HepG2 (cell line): ENCODE measurements at regions not wholly inside any gene's neighbourhood (a gene's known extent, or its start where the extent isn't known, plus 50 kb on each side); places are given as distances from the start of the nearest gene placed in this dataset.

Experiments
- FOXA1 ChIP-seq, 2 experiments: fragments of 450-650 bp in 1 of 2; sonication (generic) in 1 of 2; formaldehyde crosslinking in 1 of 2; IDR thresholded peaks; 2 replicates each; pipeline versions ENCODE4 v1.4.0 to v1.6.1; 2016 to 2020; ENCODE audit warnings: missing genetic modification reagents in 1 of 2
- GABPA ChIP-seq, 2 experiments: IDR thresholded peaks; 2 replicates each; pipeline ENCODE4 v1.6.1; 2011 to 2016; ENCODE audit warnings: low read depth in 2 of 2, low read length in 1 of 2, missing biosample characterization in 1 of 2, missing genetic modification characterization in 1 of 2
- LCORL ChIP-seq, 2 experiments: fragments of 450-650 bp in 1 of 2; sonication (generic) in 1 of 2; formaldehyde crosslinking in 1 of 2; IDR thresholded peaks; 2 replicates each; pipeline versions ENCODE4 v1.5.0 to v1.6.1; 2017 to 2020; ENCODE audit warnings: antibody characterized with exemption in 1 of 2, missing genetic modification reagents in 1 of 2
- PAXIP1 ChIP-seq: sonication (generic); formaldehyde crosslinking; conservative IDR thresholded peaks from 2 replicates; pipeline ENCODE4 v1.4.0; 2020; ENCODE audit warnings: mild to moderate bottlenecking, missing genetic modification reagents, moderate library complexity
- PITX1 ChIP-seq: sonication (generic); formaldehyde crosslinking; IDR thresholded peaks from 2 replicates; pipeline ENCODE4 v1.5.1; 2020; ENCODE audit warnings: mild to moderate bottlenecking, missing genetic modification reagents
- RAD21 ChIP-seq: fragments of 450-650 bp; formaldehyde crosslinking; IDR thresholded peaks from 2 replicates; pipeline ENCODE4 v1.5.0; 2020; ENCODE audit warnings: mild to moderate bottlenecking
- SKI ChIP-seq: fragments of 450-650 bp; IDR thresholded peaks from one replicate; pipeline ENCODE4 v1.6.1; 2018; ENCODE audit warnings: mild to moderate bottlenecking; ENCODE audit not compliant: partially characterized antibody
- TARDBP ChIP-seq: sonication (generic); formaldehyde crosslinking; IDR thresholded peaks from 2 replicates; pipeline ENCODE4 v1.8.0; 2022; ENCODE audit warnings: mild to moderate bottlenecking, missing genetic modification reagents
- ZC3H13 ChIP-seq: sonication (generic); formaldehyde crosslinking; IDR thresholded peaks from 2 replicates; pipeline ENCODE4 v1.8.1; 2023; ENCODE audit warnings: mild to moderate bottlenecking, missing genetic modification reagents, moderate library complexity
- ZFP37 ChIP-seq: sonication (generic); formaldehyde crosslinking; IDR thresholded peaks from 2 replicates; pipeline ENCODE4 v1.4.0; 2020; ENCODE audit warnings: missing genetic modification reagents, borderline replicate concordance
- ZNF230 ChIP-seq: sonication (generic); formaldehyde crosslinking; IDR thresholded peaks from 2 replicates; pipeline ENCODE4 v1.4.0; 2020; ENCODE audit warnings: mild to moderate bottlenecking, missing genetic modification reagents
- ZNF484 ChIP-seq: sonication (generic); formaldehyde crosslinking; IDR thresholded peaks from 2 replicates; pipeline ENCODE4 v1.5.1; 2020; ENCODE audit warnings: mild to moderate bottlenecking, low read depth, missing genetic modification reagents, borderline replicate concordance
- ZNF598 ChIP-seq: sonication (generic); formaldehyde crosslinking; IDR thresholded peaks from 2 replicates; pipeline ENCODE4 v1.5.1; 2020; ENCODE audit warnings: mild to moderate bottlenecking, missing genetic modification reagents, borderline replicate concordance
- ZNF629 ChIP-seq: sonication (generic); formaldehyde crosslinking; conservative IDR thresholded peaks from 2 replicates; pipeline ENCODE4 v1.5.0; 2020; ENCODE audit warnings: missing genetic modification reagents
- ZNF773 ChIP-seq: sonication (generic); formaldehyde crosslinking; IDR thresholded peaks from 2 replicates; pipeline ENCODE4 v1.4.0; 2020; ENCODE audit warnings: missing genetic modification reagents, borderline replicate concordance
- ZNF782 ChIP-seq: sonication (generic); formaldehyde crosslinking; IDR thresholded peaks from 2 replicates; pipeline ENCODE4 v1.4.0; 2020; ENCODE audit warnings: missing genetic modification reagents, mild to moderate bottlenecking, borderline replicate concordance
- ZNF83 ChIP-seq: sonication (generic); formaldehyde crosslinking; IDR thresholded peaks from 2 replicates; pipeline ENCODE4 v1.4.0; 2020; ENCODE audit warnings: missing genetic modification reagents, mild to moderate bottlenecking, borderline replicate concordance
- TF ChIP-seq, protein P1 (sequence below): IDR thresholded peaks from 2 replicates; pipeline ENCODE4 v1.6.1; 2016; ENCODE audit warnings: missing compliant biosample characterization, missing genetic modification reagents, borderline replicate concordance
- TF ChIP-seq, protein P2 (sequence below): sonication (generic); formaldehyde crosslinking; IDR thresholded peaks from 2 replicates; pipeline ENCODE4 v1.4.0; 2020; ENCODE audit warnings: missing genetic modification reagents; ENCODE audit errors: not compliant biosample characterization
- TF ChIP-seq, protein P3 (sequence below): sonication (generic); formaldehyde crosslinking; IDR thresholded peaks from 2 replicates; pipeline ENCODE4 v1.4.0; 2020; ENCODE audit warnings: missing genetic modification reagents
- TF ChIP-seq, protein P4 (sequence below): sonication (generic); formaldehyde crosslinking; IDR thresholded peaks from 2 replicates; pipeline ENCODE4 v1.4.0; 2020; ENCODE audit warnings: missing genetic modification reagents, borderline replicate concordance

GRCh38 chr6:108763931-108764579 is 84.2 kb upstream of the ARMC2 start (continued):
- TF ChIP-seq, protein P1, sequence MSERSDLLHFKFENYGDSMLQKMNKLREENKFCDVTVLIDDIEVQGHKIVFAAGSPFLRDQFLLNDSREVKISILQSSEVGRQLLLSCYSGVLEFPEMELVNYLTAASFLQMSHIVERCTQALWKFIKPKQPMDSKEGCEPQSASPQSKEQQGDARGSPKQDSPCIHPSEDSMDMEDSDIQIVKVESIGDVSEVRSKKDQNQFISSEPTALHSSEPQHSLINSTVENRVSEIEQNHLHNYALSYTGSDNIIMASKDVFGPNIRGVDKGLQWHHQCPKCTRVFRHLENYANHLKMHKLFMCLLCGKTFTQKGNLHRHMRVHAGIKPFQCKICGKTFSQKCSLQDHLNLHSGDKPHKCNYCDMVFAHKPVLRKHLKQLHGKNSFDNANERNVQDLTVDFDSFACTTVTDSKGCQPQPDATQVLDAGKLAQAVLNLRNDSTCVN, result peak; percentile 85
- TF ChIP-seq ZNF598 (CRISPR knock-in tag) (no peak), ZNF782 (CRISPR knock-in tag) (no peak), ZFP37 (CRISPR knock-in tag) (peak; percentile 72; the same call in 1 of the 2 replicates), SKI (peak; percentile 87), FOXA1 (IDR thresholded peaks at IDR 0.05) (peak; percentile 79), FOXA1 (CRISPR knock-in tag; IDR thresholded peaks at IDR 0.05) (peak; percentile 93), PITX1 (CRISPR knock-in tag) (peak; percentile 85), ZNF83 (CRISPR knock-in tag) (no peak), ZNF230 (CRISPR knock-in tag) (peak; percentile 76; the same call in 1 of the 2 replicates), ZNF629 (CRISPR knock-in tag) (0 out of 2 replicates have a peak, but pooled peaks have one; percentile 54), GABPA (IDR thresholded peaks at IDR 0.05; ENCODE audit: low read depth, low read length) (no peak), GABPA (CRISPR knock-in tag; IDR thresholded peaks at IDR 0.05; ENCODE audit: low read depth) (no peak), PAXIP1 (CRISPR knock-in tag) (peak; percentile 93), RAD21 (CRISPR knock-in tag) (no peak), LCORL (IDR thresholded peaks at IDR 0.05) (no peak), LCORL (CRISPR knock-in tag; IDR thresholded peaks at IDR 0.05) (peak; percentile 79), ZC3H13 (CRISPR knock-in tag) (no peak), TARDBP (CRISPR knock-in tag) (peak; percentile 74), ZNF484 (CRISPR knock-in tag) (no peak), ZNF773 (CRISPR knock-in tag) (no peak)
- TF ChIP-seq, protein P2, sequence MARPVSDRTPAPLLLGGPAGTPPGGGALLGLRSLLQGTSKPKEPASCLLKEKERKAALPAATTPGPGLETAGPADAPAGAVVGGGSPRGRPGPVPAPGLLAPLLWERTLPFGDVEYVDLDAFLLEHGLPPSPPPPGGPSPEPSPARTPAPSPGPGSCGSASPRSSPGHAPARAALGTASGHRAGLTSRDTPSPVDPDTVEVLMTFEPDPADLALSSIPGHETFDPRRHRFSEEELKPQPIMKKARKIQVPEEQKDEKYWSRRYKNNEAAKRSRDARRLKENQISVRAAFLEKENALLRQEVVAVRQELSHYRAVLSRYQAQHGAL (CRISPR knock-in tag), result no peak
- TF ChIP-seq, protein P3, sequence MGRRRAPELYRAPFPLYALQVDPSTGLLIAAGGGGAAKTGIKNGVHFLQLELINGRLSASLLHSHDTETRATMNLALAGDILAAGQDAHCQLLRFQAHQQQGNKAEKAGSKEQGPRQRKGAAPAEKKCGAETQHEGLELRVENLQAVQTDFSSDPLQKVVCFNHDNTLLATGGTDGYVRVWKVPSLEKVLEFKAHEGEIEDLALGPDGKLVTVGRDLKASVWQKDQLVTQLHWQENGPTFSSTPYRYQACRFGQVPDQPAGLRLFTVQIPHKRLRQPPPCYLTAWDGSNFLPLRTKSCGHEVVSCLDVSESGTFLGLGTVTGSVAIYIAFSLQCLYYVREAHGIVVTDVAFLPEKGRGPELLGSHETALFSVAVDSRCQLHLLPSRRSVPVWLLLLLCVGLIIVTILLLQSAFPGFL (CRISPR knock-in tag), result no peak
- TF ChIP-seq, protein P4, sequence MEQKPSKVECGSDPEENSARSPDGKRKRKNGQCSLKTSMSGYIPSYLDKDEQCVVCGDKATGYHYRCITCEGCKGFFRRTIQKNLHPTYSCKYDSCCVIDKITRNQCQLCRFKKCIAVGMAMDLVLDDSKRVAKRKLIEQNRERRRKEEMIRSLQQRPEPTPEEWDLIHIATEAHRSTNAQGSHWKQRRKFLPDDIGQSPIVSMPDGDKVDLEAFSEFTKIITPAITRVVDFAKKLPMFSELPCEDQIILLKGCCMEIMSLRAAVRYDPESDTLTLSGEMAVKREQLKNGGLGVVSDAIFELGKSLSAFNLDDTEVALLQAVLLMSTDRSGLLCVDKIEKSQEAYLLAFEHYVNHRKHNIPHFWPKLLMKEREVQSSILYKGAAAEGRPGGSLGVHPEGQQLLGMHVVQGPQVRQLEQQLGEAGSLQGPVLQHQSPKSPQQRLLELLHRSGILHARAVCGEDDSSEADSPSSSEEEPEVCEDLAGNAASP (CRISPR knock-in tag), result peak; percentile 55; the same call in 1 of the 2 replicates
